ENCODE measurements at regions not wholly inside any gene's neighbourhood (a gene's known extent, or its start where the extent isn't known, plus 50 kb on each side); places are given as distances from the start of the nearest gene placed in this dataset.

GRCh38 chr6:168967281-168967925, 286.2 kb downstream of the THBS2 start:
- WGBS, 2 experiments (ENCODE audit: insufficient coverage in 2 of 2) = 80 to 93% methylated on average over 1 to 3 of the region's 3 CpGs
- Histone ChIP-seq H3K9me3 (ENCODE audit: control insufficient read depth, low read length) (no peaks in the 10 kb centered on the region), H3K36me3 (ENCODE audit: control insufficient read depth, insufficient read depth, low read length) (no peaks in the 10 kb centered on the region), H3K4me3 (ENCODE audit: extremely low read depth, insufficient read depth, low read length, poor library complexity, severe bottlenecking) (no peak overlapping the region), H3K4me1 (ENCODE audit: control insufficient read depth, insufficient read depth, low read length, poor library complexity, severe bottlenecking) (no peaks in the 10 kb centered on the region), H3K27ac (ENCODE audit: low read depth, low read length, severe bottlenecking) (no peak overlapping the region)

GRCh38 chr6:168964138-168964835, 289.4 kb downstream of the THBS2 start:
- Histone ChIP-seq H3K36me3 (ENCODE audit: control insufficient read depth, insufficient read depth, low read length) (no peaks in the 10 kb centered on the region), H3K4me3 (ENCODE audit: extremely low read depth, insufficient read depth, low read length, poor library complexity, severe bottlenecking) (no peak overlapping the region), H3K27ac (ENCODE audit: low read depth, low read length, severe bottlenecking) (no peak overlapping the region), H3K4me1 (ENCODE audit: control insufficient read depth, insufficient read depth, low read length, poor library complexity, severe bottlenecking) (no peaks in the 10 kb centered on the region), H3K9me3 (ENCODE audit: control insufficient read depth, low read length) (no peaks in the 10 kb centered on the region)
- WGBS, 2 experiments (ENCODE audit: insufficient coverage in 2 of 2) = 86 to 93% methylated on average over 11 to 13 of the region's 14 CpGs

DNA sequence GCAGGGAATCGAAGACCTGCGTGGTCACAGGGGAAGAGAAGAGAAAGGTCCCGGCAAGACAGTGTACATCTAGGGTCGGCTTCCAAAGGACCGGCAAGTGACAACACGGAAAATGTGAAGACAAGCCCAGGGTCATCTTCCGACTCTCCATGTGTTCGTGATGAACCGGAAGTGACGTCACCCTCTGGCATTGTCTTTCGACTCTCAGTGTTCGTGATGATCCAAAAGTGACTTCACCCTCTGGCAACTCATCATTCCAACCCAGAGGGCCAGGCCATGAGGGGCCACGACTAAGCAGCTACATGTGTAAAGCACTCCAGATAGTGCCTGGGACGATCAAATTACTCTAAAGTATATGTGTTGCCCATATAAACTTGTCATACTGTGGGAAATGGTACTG, 290.8 kb downstream of the THBS2 start:
- Histone ChIP-seq H3K4me1 (ENCODE audit: control insufficient read depth, insufficient read depth, low read length, poor library complexity, severe bottlenecking) (no peaks in the 10 kb centered on the region), H3K9me3 (ENCODE audit: control insufficient read depth, low read length) (no peaks in the 10 kb centered on the region), H3K27ac (ENCODE audit: low read depth, low read length, severe bottlenecking) (no peak overlapping the region), H3K4me3 (ENCODE audit: extremely low read depth, insufficient read depth, low read length, poor library complexity, severe bottlenecking) (no peak overlapping the region), H3K36me3 (ENCODE audit: control insufficient read depth, insufficient read depth, low read length) (no peaks in the 10 kb centered on the region)
- 88 to 90% methylated on average over 12 to 13 of the region's 14 CpGs for WGBS, 2 experiments (ENCODE audit: insufficient coverage in 2 of 2)

- no peak overlapping the region for H3K27ac ChIP-seq (ENCODE audit: low read depth, low read length, severe bottlenecking)
- no peaks in the 10 kb centered on the region for H3K36me3 ChIP-seq (ENCODE audit: control insufficient read depth, insufficient read depth, low read length)
- no peaks in the 10 kb centered on the region for H3K4me1 ChIP-seq (ENCODE audit: control insufficient read depth, insufficient read depth, low read length, poor library complexity, severe bottlenecking)
- whole genome bisulfite sequencing, 2 experiments (ENCODE audit: insufficient coverage in 2 of 2) = 94 to 97% methylated on average over 5 to 11 of the region's 13 CpGs
- H3K9me3 ChIP-seq (ENCODE audit: control insufficient read depth, low read length) = no peaks in the 10 kb centered on the region
- no peak overlapping the region for H3K4me3 ChIP-seq (ENCODE audit: extremely low read depth, insufficient read depth, low read length, poor library complexity, severe bottlenecking)
These were observed 292.4 kb downstream of the THBS2 start for GRCh38 chr6:168961264-168961656.

DNA sequence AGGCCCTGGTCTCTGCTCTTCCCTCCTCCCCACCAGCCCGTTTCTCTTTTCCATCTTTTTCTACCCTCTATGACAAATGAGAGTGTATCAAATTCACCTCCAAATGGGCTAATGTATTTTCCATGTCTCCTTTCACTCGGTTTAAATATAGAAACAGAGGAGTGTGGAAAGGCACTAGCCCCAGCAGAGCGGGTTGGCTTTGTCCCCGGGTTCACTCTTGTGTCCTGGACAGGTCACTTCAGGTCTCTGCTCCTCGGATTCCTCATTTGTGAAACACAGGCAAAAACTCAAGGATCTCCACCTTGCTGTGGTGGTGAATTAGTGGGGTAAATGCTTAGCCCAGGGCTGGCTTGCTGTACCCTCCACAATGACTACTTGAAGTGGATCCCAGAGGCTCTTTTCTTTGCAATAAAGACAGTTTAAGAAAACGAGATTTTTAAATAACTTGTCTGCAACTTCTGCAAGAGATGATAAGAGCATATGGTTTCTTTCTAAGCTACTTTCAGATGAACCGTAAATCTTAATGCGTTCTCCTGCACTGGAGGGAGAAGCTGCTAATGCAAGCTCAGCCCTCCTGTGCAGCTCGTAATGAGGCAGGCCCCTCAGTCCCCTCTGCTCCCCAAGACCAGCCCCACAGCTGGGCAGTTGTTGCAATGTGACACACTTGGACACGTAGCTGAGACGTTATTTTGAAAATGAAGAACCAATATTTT, 292.9 kb downstream of the THBS2 start:
- WGBS, 2 experiments (ENCODE audit: insufficient coverage in 2 of 2) = 89 to 95% methylated on average over 7 to 8 of the region's 11 CpGs
- H3K9me3 ChIP-seq (ENCODE audit: control insufficient read depth, low read length) = no peaks in the 10 kb centered on the region
- H3K4me1 ChIP-seq (ENCODE audit: control insufficient read depth, insufficient read depth, low read length, poor library complexity, severe bottlenecking) = no peaks in the 10 kb centered on the region
- H3K36me3 ChIP-seq (ENCODE audit: control insufficient read depth, insufficient read depth, low read length) = no peaks in the 10 kb centered on the region
- H3K4me3 ChIP-seq (ENCODE audit: extremely low read depth, insufficient read depth, low read length, poor library complexity, severe bottlenecking) = no peak overlapping the region
- H3K27ac ChIP-seq (ENCODE audit: low read depth, low read length, severe bottlenecking) = no peak overlapping the region

DNA sequence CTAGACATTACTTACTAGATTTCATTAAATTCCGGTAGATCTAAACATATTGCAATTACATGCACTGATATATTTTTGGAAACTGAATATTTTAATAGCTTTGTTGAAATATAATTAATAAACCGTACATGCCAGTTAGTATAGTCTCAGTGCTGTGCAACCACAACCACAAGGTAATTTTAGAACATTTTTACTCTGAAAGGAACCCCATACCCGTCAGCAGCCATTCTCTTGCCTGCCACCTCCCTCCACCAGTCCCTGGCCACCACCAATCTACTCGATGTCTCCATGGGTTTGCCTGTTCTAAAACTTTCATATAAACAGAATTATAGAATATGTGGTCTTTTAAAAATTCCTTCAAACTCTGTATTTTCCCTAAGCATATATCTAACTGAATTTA, 293.9 kb downstream of the THBS2 start:
- Histone ChIP-seq H3K36me3 (ENCODE audit: control insufficient read depth, insufficient read depth, low read length) (no peaks in the 10 kb centered on the region), H3K4me1 (ENCODE audit: control insufficient read depth, insufficient read depth, low read length, poor library complexity, severe bottlenecking) (no peaks in the 10 kb centered on the region), H3K27ac (ENCODE audit: low read depth, low read length, severe bottlenecking) (no peak overlapping the region), H3K9me3 (ENCODE audit: control insufficient read depth, low read length) (no peaks in the 10 kb centered on the region), H3K4me3 (ENCODE audit: extremely low read depth, insufficient read depth, low read length, poor library complexity, severe bottlenecking) (no peak overlapping the region)
- 100% methylated on average over 2 of the region's 4 CpGs; no CpG with 5 or more reads in 1 of the 2 experiments for WGBS, 2 experiments (ENCODE audit: insufficient coverage in 2 of 2)

- Histone ChIP-seq H3K27ac (ENCODE audit: low read depth, low read length, severe bottlenecking) (no peak overlapping the region), H3K36me3 (ENCODE audit: control insufficient read depth, insufficient read depth, low read length) (no peaks in the 10 kb centered on the region), H3K9me3 (ENCODE audit: control insufficient read depth, low read length) (no peaks in the 10 kb centered on the region), H3K4me1 (ENCODE audit: control insufficient read depth, insufficient read depth, low read length, poor library complexity, severe bottlenecking) (no peaks in the 10 kb centered on the region), H3K4me3 (ENCODE audit: extremely low read depth, insufficient read depth, low read length, poor library complexity, severe bottlenecking) (no peak overlapping the region)
- 45 to 63% methylated on average over 5 of the region's 6 CpGs for WGBS, 2 experiments (ENCODE audit: insufficient coverage in 2 of 2)
These were observed 296.5 kb downstream of the THBS2 start for GRCh38 chr6:168956884-168957730.

GRCh38 chr6:168956141-168956838, 297.4 kb downstream of the THBS2 start:
- WGBS, 2 experiments (ENCODE audit: insufficient coverage in 2 of 2) = 80 to 85% methylated on average over 1 to 3 of the region's 7 CpGs

GRCh38 chr6:168953461-168953860, 300.2 kb downstream of the THBS2 start:
- no peaks in the 10 kb centered on the region for H3K36me3 ChIP-seq (ENCODE audit: control insufficient read depth, insufficient read depth, low read length)
- 94% methylated on average over 2 of the region's 6 CpGs; no CpG with 5 or more reads in 1 of the 2 experiments for WGBS, 2 experiments (ENCODE audit: insufficient coverage in 2 of 2)
- no peak overlapping the region for H3K4me3 ChIP-seq (ENCODE audit: extremely low read depth, insufficient read depth, low read length, poor library complexity, severe bottlenecking)
- no peaks in the 10 kb centered on the region for H3K4me1 ChIP-seq (ENCODE audit: control insufficient read depth, insufficient read depth, low read length, poor library complexity, severe bottlenecking)
- no peak overlapping the region for H3K27ac ChIP-seq (ENCODE audit: low read depth, low read length, severe bottlenecking)
- peaks cover 4% of the 10 kb centered on the region for H3K9me3 ChIP-seq (ENCODE audit: control insufficient read depth, low read length)

More at GRCh38 chr6:168956141-168956838, 297.4 kb downstream of the THBS2 start:
- Histone ChIP-seq H3K9me3 (ENCODE audit: control insufficient read depth, low read length) (no peaks in the 10 kb centered on the region), H3K4me1 (ENCODE audit: control insufficient read depth, insufficient read depth, low read length, poor library complexity, severe bottlenecking) (no peaks in the 10 kb centered on the region), H3K4me3 (ENCODE audit: extremely low read depth, insufficient read depth, low read length, poor library complexity, severe bottlenecking) (no peak overlapping the region), H3K27ac (ENCODE audit: low read depth, low read length, severe bottlenecking) (no peak overlapping the region), H3K36me3 (ENCODE audit: control insufficient read depth, insufficient read depth, low read length) (no peaks in the 10 kb centered on the region)

DNA sequence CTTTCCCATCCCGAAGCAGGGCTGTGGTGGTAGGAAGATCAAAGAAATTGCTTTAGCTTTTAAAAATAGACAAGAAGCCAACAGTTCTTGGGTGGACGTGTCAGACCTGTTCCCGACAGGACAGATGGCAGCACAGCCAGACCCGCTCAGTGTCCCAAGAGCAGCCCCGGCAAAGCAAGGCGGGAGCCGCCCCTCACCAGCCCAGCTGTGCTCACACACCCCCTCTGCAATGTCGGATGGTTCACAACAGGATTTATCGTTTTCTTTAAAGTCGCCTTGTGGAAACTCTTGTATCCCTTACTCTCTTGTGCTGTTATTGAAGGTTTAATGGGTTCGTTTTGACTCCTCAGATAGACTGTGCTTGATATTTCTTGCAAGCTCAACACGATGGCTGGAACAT, 302.4 kb downstream of the THBS2 start:
- no peak overlapping the region for H3K27ac ChIP-seq (ENCODE audit: low read depth, low read length, severe bottlenecking)
- H3K9me3 ChIP-seq (ENCODE audit: control insufficient read depth, low read length) = peaks cover 4% of the 10 kb centered on the region
- no peak overlapping the region for H3K4me3 ChIP-seq (ENCODE audit: extremely low read depth, insufficient read depth, low read length, poor library complexity, severe bottlenecking)
- H3K36me3 ChIP-seq (ENCODE audit: control insufficient read depth, insufficient read depth, low read length) = no peaks in the 10 kb centered on the region
- 86 to 90% methylated on average over 6 to 10 of the region's 12 CpGs for WGBS, 2 experiments (ENCODE audit: insufficient coverage in 2 of 2)
- H3K4me1 ChIP-seq (ENCODE audit: control insufficient read depth, insufficient read depth, low read length, poor library complexity, severe bottlenecking) = no peaks in the 10 kb centered on the region

Data from mesodermal cell (in vitro differentiated cells).